Right ventricle myocardium inferior (tissue), 1 donor: ENCODE measurements at regions not wholly inside any gene's neighbourhood (a gene's known extent, or its start where the extent isn't known, plus 50 kb on each side); places are given as distances from the start of the nearest gene placed in this dataset.

Source experiments
- ATAC-seq: fragments of 200-7000 bp; cut with Tn5 transposase; one replicate; pipeline ENCODE4 v1.9.1; 2020; ENCODE audit warnings: mild to moderate bottlenecking, moderate library complexity
- DNase-seq: peaks from one replicate; pipeline ENCODE4 v3.0.0; 2021; ENCODE audit errors: missing footprints
- intact Hi-C: fragments of 100-400 bp; cut with DNase I; formaldehyde crosslinking; loops from one replicate; pipeline ENCODE4 v1.11.0; 2022
- donor health status: DM: no; HTN: yes; CAD: no; lungs with severe emphysema.

GRCh38 chr18:47453038-47453437, 201.6 kb upstream of the SKOR2 start:
- ATAC-seq, result no peak
- no peak for DNase-seq
- intact Hi-C loops, result no loop called here

- intact Hi-C loops, result no loop called here
- ATAC-seq (no peak), DNase-seq (no peak)
Observed at GRCh38 chr18:47448956-47449355, 197.5 kb upstream of the SKOR2 start.

- ATAC-seq (no peak), DNase-seq (no peak)
- intact Hi-C loops, result no loop called here
Observed at GRCh38 chr18:47441914-47442313, 190.5 kb upstream of the SKOR2 start.

- ATAC-seq (no peak), DNase-seq (no peak)
- intact Hi-C loops, result no loop called here
Observed at GRCh38 chr18:47438001-47438400, 186.5 kb upstream of the SKOR2 start.

GRCh38 chr18:47436871-47437270, 185.4 kb upstream of the SKOR2 start:
- no peak for DNase-seq
- ATAC-seq, result no peak
- intact Hi-C loops, result no loop called here

- DNase-seq, result no peak
- intact Hi-C loops, result no loop called here
- no peak for ATAC-seq
Observed at GRCh38 chr18:47434214-47434746, 182.8 kb upstream of the SKOR2 start.

GRCh38 chr18:47427923-47428637, 176.6 kb upstream of the SKOR2 start:
- no peak for ATAC-seq
- intact Hi-C loops, result no loop called here
- DNase-seq, result no peak

GRCh38 chr18:47427072-47427471, 175.6 kb upstream of the SKOR2 start:
- DNase-seq (no peak), ATAC-seq (no peak)
- intact Hi-C loops, result no loop called here

GRCh38 chr18:47425365-47425764, 173.9 kb upstream of the SKOR2 start:
- intact Hi-C loops, result no loop called here
- no peak for ATAC-seq
- DNase-seq, result no peak

GRCh38 chr18:47422524-47422923, 171.1 kb upstream of the SKOR2 start:
- DNase-seq (no peak), ATAC-seq (no peak)
- intact Hi-C loops, result no loop called here

GRCh38 chr18:47420130-47420529, 168.7 kb upstream of the SKOR2 start:
- ATAC-seq, result no peak
- no peak for DNase-seq
- intact Hi-C loops, result no loop called here

GRCh38 chr18:47418746-47419145, 167.3 kb upstream of the SKOR2 start:
- DNase-seq (no peak), ATAC-seq (no peak)
- intact Hi-C loops, result no loop called here

GRCh38 chr18:47417807-47418206, 166.3 kb upstream of the SKOR2 start:
- no peak for DNase-seq
- no peak for ATAC-seq
- intact Hi-C loops, result no loop called here

- intact Hi-C loops, result no loop called here
- ATAC-seq (no peak), DNase-seq (no peak)
Observed at GRCh38 chr18:47415881-47416280, 164.4 kb upstream of the SKOR2 start.

GRCh38 chr18:47413327-47413726, 161.9 kb upstream of the SKOR2 start:
- intact Hi-C loops, result no loop called here
- peak; percentile 43 for ATAC-seq
- DNase-seq, result no peak

GRCh38 chr18:47412924-47413323, 161.5 kb upstream of the SKOR2 start:
- intact Hi-C loops, result no loop called here
- ATAC-seq (no peak), DNase-seq (no peak)

GRCh38 chr18:47411159-47411558, 159.7 kb upstream of the SKOR2 start:
- ATAC-seq (no peak), DNase-seq (no peak)
- intact Hi-C loops, result no loop called here

GRCh38 chr18:47410139-47410538, 158.7 kb upstream of the SKOR2 start:
- DNase-seq (no peak), ATAC-seq (no peak)
- intact Hi-C loops, result no loop called here

- intact Hi-C loops, result no loop called here
- no peak for DNase-seq
- ATAC-seq, result no peak
Observed at GRCh38 chr18:47409519-47409918, 158.1 kb upstream of the SKOR2 start.

GRCh38 chr18:47407736-47408135, 156.3 kb upstream of the SKOR2 start:
- DNase-seq (no peak), ATAC-seq (no peak)
- intact Hi-C loops, result no loop called here

- no peak for ATAC-seq
- DNase-seq, result no peak
- intact Hi-C loops, result no loop called here
Observed at GRCh38 chr18:47404845-47405244, 153.4 kb upstream of the SKOR2 start.
